Hematopoietic multipotent progenitor cell (in vitro differentiated cells): ENCODE measurements at regions not wholly inside any gene's neighbourhood (a gene's known extent, or its start where the extent isn't known, plus 50 kb on each side); places are given as distances from the start of the nearest gene placed in this dataset.

Source experiments
- DNase-seq, 3 donors: peaks; one replicate each; pipeline ENCODE4 v3.0.0-alpha.2; 2011 to 2015; ENCODE audit warnings: low read depth in 2 of 3, low spot score in 2 of 3

GRCh38 chr10:4331150-4331549 lies 494.9 kb upstream of the AKR1E2 start:
- no peak for DNase-seq

GRCh38 chr10:4330636-4331035 lies 495.4 kb upstream of the AKR1E2 start:
- no peak for DNase-seq

- no peak for DNase-seq
Observed at GRCh38 chr10:4329225-4329624, 496.8 kb upstream of the AKR1E2 start.

- no peak for DNase-seq
Observed at GRCh38 chr10:4326647-4327046, 499.4 kb upstream of the AKR1E2 start.

- DNase-seq, result no peak
Observed at GRCh38 chr10:4319870-4320367, 506.1 kb upstream of the AKR1E2 start.

GRCh38 chr10:4316161-4316810 lies 509.7 kb upstream of the AKR1E2 start:
- no peak for DNase-seq

GRCh38 chr10:4315551-4315950 lies 510.5 kb upstream of the AKR1E2 start:
- DNase-seq, result no peak

GRCh38 chr10:4313051-4313450 lies 513.0 kb upstream of the AKR1E2 start:
- no peak for DNase-seq

- DNase-seq, result no peak
Observed at GRCh38 chr10:4312051-4312835, 513.8 kb upstream of the AKR1E2 start.

GRCh38 chr10:4310172-4310571 lies 515.8 kb upstream of the AKR1E2 start:
- no peak for DNase-seq

GRCh38 chr10:4307910-4308309 lies 518.1 kb upstream of the AKR1E2 start:
- DNase-seq, result no peak

GRCh38 chr10:4306871-4307270 lies 519.1 kb upstream of the AKR1E2 start:
- no peak for DNase-seq

- DNase-seq, result no peak
Observed at GRCh38 chr10:4303045-4303444, 518.0 kb upstream of the KLF6 start.

GRCh38 chr10:4301291-4302045 lies 516.5 kb upstream of the KLF6 start:
- DNase-seq, result no peak

- no peak for DNase-seq
Observed at GRCh38 chr10:4296161-4296560, 511.2 kb upstream of the KLF6 start.

GRCh38 chr10:4294996-4295792 lies 510.2 kb upstream of the KLF6 start:
- DNase-seq, result no peak

GRCh38 chr10:4294271-4294670 lies 509.3 kb upstream of the KLF6 start:
- no peak for DNase-seq

- DNase-seq, result no peak
Observed at GRCh38 chr10:4291990-4292389, 507.0 kb upstream of the KLF6 start.

GRCh38 chr10:4285121-4285520 lies 500.1 kb upstream of the KLF6 start:
- DNase-seq, result no peak

- no peak for DNase-seq
Observed at GRCh38 chr10:4283846-4284610, 499.0 kb upstream of the KLF6 start.
